ENCODE measurements at regions not wholly inside any gene's neighbourhood (a gene's known extent, or its start where the extent isn't known, plus 50 kb on each side); places are given as distances from the start of the nearest gene placed in this dataset.

- TF ChIP-seq SMC3 (conservative IDR thresholded peaks at IDR 0.05; ENCODE audit: insufficient read depth, low read depth, low read length) (no peak), ZNF561 (CRISPR knock-in tag; conservative IDR thresholded peaks at IDR 0.05) (no peak), POLR2A (conservative IDR thresholded peaks at IDR 0.05) (no peak), BHLHE40 (IDR thresholded peaks at IDR 0.05; ENCODE audit: low read length) (no peak), KAT7 (CRISPR knock-in tag; IDR thresholded peaks at IDR 0.05; ENCODE audit: borderline replicate concordance) (no peak), TBP (optimal IDR thresholded peaks at IDR 0.05; ENCODE audit: low read depth, low read length) (no peak), PTTG1 (tag; IDR thresholded peaks at IDR 0.05; ENCODE audit: low read depth) (no peak), FOXJ3 (CRISPR knock-in tag; IDR thresholded peaks at IDR 0.05) (no peak), POLR2AphosphoS2 (IDR thresholded peaks at IDR 0.05; ENCODE audit: low read length) (no peak), NUFIP1 (IDR thresholded peaks at IDR 0.05; ENCODE audit: partially characterized antibody) (no peak)
These were observed 302.6 kb upstream of the RRP15 start for GRCh38 chr1:217982331-217983050.

All from K562 (cell line).